ENCODE measurements at regions not wholly inside any gene's neighbourhood (a gene's known extent, or its start where the extent isn't known, plus 50 kb on each side); places are given as distances from the start of the nearest gene placed in this dataset.

GRCh38 chr20:1775117-1775516 lies 117.5 kb upstream of the SIRPG start:
- TF ChIP-seq CEBPB (IDR thresholded peaks at IDR 0.05) (no peak), EP300 (IDR thresholded peaks at IDR 0.05; ENCODE audit: borderline replicate concordance) (no peak), CREB1 (IDR thresholded peaks at IDR 0.05; ENCODE audit: low read depth) (no peak)
